ENCODE measurements at regions not wholly inside any gene's neighbourhood (a gene's known extent, or its start where the extent isn't known, plus 50 kb on each side); places are given as distances from the start of the nearest gene placed in this dataset.

DNA sequence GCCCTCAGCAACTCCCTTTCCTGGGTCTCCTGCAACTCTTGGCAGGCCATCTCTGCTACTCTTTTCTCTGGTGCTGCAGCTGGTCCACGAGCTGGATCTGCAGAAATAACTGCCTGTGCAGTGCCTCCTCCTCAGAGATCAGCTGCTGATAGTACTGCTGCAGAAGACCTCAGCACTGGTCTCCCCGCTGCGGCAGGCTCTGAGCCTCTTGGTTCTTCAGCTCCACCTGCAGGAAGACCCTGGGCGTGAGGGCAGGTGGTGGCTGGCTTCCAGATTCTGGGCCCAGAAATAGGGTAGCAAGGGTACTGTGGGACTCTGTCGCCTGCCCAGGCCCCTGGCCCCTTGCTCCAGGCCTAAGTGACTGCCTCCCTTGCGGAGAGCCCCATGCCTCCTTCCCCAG is 79.7 kb upstream of the C2CD4B start:
- no peak for TF ChIP-seq POLR2AphosphoS5 (IDR thresholded peaks at IDR 0.05; ENCODE audit: insufficient read depth in 1 of 2, low read depth in 1 of 2)
- TF ChIP-seq, protein P1, sequence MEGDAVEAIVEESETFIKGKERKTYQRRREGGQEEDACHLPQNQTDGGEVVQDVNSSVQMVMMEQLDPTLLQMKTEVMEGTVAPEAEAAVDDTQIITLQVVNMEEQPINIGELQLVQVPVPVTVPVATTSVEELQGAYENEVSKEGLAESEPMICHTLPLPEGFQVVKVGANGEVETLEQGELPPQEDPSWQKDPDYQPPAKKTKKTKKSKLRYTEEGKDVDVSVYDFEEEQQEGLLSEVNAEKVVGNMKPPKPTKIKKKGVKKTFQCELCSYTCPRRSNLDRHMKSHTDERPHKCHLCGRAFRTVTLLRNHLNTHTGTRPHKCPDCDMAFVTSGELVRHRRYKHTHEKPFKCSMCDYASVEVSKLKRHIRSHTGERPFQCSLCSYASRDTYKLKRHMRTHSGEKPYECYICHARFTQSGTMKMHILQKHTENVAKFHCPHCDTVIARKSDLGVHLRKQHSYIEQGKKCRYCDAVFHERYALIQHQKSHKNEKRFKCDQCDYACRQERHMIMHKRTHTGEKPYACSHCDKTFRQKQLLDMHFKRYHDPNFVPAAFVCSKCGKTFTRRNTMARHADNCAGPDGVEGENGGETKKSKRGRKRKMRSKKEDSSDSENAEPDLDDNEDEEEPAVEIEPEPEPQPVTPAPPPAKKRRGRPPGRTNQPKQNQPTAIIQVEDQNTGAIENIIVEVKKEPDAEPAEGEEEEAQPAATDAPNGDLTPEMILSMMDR (IDR thresholded peaks at IDR 0.05) = no peak
- TF ChIP-seq POLR2A (IDR thresholded peaks at IDR 0.05) = no peak
